Small intestine (tissue), 7 donors: ENCODE measurements at regions not wholly inside any gene's neighbourhood (a gene's known extent, or its start where the extent isn't known, plus 50 kb on each side); places are given as distances from the start of the nearest gene placed in this dataset.
"Not testable (repeated sequence)": the region's sequence is repeated elsewhere in the genome, so short reads cannot be mapped to it uniquely, and the experiment has no call there.

Experiments
- DNase-seq, 2 donors: peaks; one replicate each; pipeline versions ENCODE4 v3.0.0 to v3.0.0-alpha.2; 2013
- FAIRE-seq: peaks from 2 replicates; lab custom pipeline; 2012; peaks lifted over from hg19 to GRCh38; lab: Jason Lieb, UNC
- H3K27ac ChIP-seq, 3 donors: one replicate each; pipeline ENCODE4 v1.5.1; 2013; ENCODE audit warnings: low read length in 2 of 3, mild to moderate bottlenecking in 2 of 3, control low read depth in 1 of 3, inconsistent platforms in 1 of 3, low read depth in 1 of 3, moderate library complexity in 1 of 3
- H3K27me3 ChIP-seq, 3 donors: one replicate each; pipeline ENCODE4 v1.6.1; 2013; ENCODE audit warnings: low read length in 3 of 3, inconsistent platforms in 1 of 3; ENCODE audit not compliant: control insufficient read depth in 3 of 3, insufficient read depth in 3 of 3
- H3K36me3 ChIP-seq, 3 donors: one replicate each; pipeline ENCODE4 v1.6.1; 2013; ENCODE audit warnings: low read length in 3 of 3, inconsistent platforms in 1 of 3, low read depth in 1 of 3, mild to moderate bottlenecking in 1 of 3, moderate library complexity in 1 of 3; ENCODE audit not compliant: control insufficient read depth in 3 of 3, insufficient read depth in 2 of 3
- H3K4me1 ChIP-seq, 3 donors: one replicate each; pipeline ENCODE4 v1.6.1; 2013; ENCODE audit warnings: low read length in 2 of 3, inconsistent platforms in 1 of 3, low read depth in 1 of 3, mild to moderate bottlenecking in 1 of 3, moderate library complexity in 1 of 3; ENCODE audit not compliant: control insufficient read depth in 3 of 3, insufficient read depth in 2 of 3
- H3K4me3 ChIP-seq, 3 donors: one replicate each; pipeline ENCODE4 v1.5.1; 2013; ENCODE audit warnings: low read length in 3 of 3, control low read depth in 1 of 3, inconsistent platforms in 1 of 3, low read depth in 1 of 3, mild to moderate bottlenecking in 1 of 3, moderate library complexity in 1 of 3
- H3K9me3 ChIP-seq, 2 donors: one replicate each; pipeline ENCODE4 v1.6.1; 2013; ENCODE audit warnings: low read depth in 1 of 2, low read length in 1 of 2; ENCODE audit not compliant: control insufficient read depth in 2 of 2, insufficient read depth in 1 of 2
- WGBS, 3 donors: extraction: QIAGEN DNeasy Blood & Tissue Kit; methylation state at CpG; one replicate each; pipeline ENCODE4 v1.1.7; 2013; 5-methylcytosine and 5-hydroxymethylcytosine counted together
- donor health status: healthy with polysubstance abuse.
- donor health status: control.
- donor health status: control.
- donor health status: Bipolar disorder and iron deficiency.
- donor health status: healthy.

DNA sequence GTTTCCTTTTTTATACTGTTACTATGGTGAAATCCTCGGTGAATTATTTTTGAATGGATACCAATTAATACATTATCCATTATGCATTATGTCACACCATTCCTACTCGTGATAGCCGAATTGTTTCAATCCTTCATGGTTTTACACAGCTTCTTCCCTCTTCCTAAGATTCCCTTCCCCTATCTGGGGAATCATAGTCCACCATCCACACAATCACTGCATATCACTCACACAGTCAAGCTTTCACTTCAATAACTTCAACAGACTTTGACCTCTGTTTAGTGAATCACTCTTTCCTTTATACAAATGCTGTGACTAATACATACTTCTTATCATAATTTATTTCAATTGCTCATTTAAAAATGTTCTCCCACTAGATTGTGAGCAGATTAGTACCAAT lies 1108.1 kb upstream of the LRRTM1 start:
- no peaks in the 10 kb centered on the region for H3K36me3 ChIP-seq
- H3K4me3 ChIP-seq: no peak overlapping the region
- DNase-seq (peak; percentile 1 to 17), FAIRE-seq (no peak)
- WGBS, 3 donors: 13 to 41% (median 29%) methylated on average over 3 of the region's 3 CpGs
- no peak overlapping the region for H3K27ac ChIP-seq
- H3K27me3 ChIP-seq: no peaks in the 10 kb centered on the region
- no peaks in the 10 kb centered on the region for H3K9me3 ChIP-seq
- H3K4me1 ChIP-seq: no peaks in the 10 kb centered on the region

DNA sequence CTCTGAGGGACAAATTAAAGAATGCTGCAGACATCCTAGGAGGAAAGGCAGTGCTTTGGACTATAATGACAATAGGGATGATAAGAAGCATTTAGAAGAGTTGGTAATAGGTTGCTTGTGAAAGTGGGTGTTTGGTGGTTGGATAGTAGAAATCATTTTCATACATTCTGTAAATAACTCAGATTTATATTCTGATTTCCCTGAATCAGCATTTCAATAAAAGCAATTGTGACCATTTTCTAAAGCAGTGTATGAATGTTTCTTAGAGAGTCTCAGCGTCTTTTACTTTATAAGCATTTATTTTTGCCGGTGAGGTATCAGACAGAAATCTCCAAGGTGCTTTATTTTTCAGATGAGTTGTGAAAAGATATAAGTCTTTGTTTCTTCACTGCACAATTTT lies 1099.0 kb upstream of the LRRTM1 start:
- DNase-seq (no peak), FAIRE-seq (no peak)
- H3K27ac ChIP-seq: no peak overlapping the region
- peaks cover 0 to 2% of the 10 kb centered on the region in 2 donors for H3K9me3 ChIP-seq
- WGBS, 3 donors: 92 to 96% (median 94%) methylated on average over 2 of the region's 2 CpGs
- no peak overlapping the region for H3K4me3 ChIP-seq
- H3K4me1 ChIP-seq: no peaks in the 10 kb centered on the region
- no peaks in the 10 kb centered on the region for H3K36me3 ChIP-seq
- H3K27me3 ChIP-seq: no peaks in the 10 kb centered on the region

- DNase-seq: no peak
- Histone ChIP-seq H3K9me3 (peaks cover 2% of the 10 kb centered on the region in 2 donors), H3K4me3 (no peak overlapping the region), H3K4me1 (no peaks in the 10 kb centered on the region), H3K27me3 (no peaks in the 10 kb centered on the region), H3K27ac (no peak overlapping the region), H3K36me3 (no peaks in the 10 kb centered on the region)
- 88 to 93% (median 93%) methylated on average over 4 of the region's 4 CpGs for WGBS, 3 donors
- no peak for FAIRE-seq
These were observed 1092.0 kb upstream of the LRRTM1 start for GRCh38 chr2:81396417-81397019.

GRCh38 chr2:81395746-81396145 lies 1091.2 kb upstream of the LRRTM1 start:
- Histone ChIP-seq H3K27me3 (no peaks in the 10 kb centered on the region), H3K27ac (no peak overlapping the region), H3K4me3 (no peak overlapping the region), H3K36me3 (no peaks in the 10 kb centered on the region), H3K9me3 (peaks cover 3 to 5% of the 10 kb centered on the region in 2 donors), H3K4me1 (no peaks in the 10 kb centered on the region)
- 41 to 63% (median 54%) methylated on average over 2 of the region's 2 CpGs for WGBS, 3 donors
- DNase-seq: no peak
- FAIRE-seq: no peak

- no peaks in the 10 kb centered on the region for H3K27me3 ChIP-seq
- H3K4me1 ChIP-seq: no peaks in the 10 kb centered on the region
- 65 to 76% (median 73%) methylated on average over 3 of the region's 3 CpGs for WGBS, 3 donors
- H3K36me3 ChIP-seq: no peaks in the 10 kb centered on the region
- H3K4me3 ChIP-seq: no peak overlapping the region
- no peak for DNase-seq
- FAIRE-seq: no peak
- H3K9me3 ChIP-seq: peaks cover 1 to 11% of the 10 kb centered on the region in 2 donors
- no peak overlapping the region for H3K27ac ChIP-seq
These were observed 1084.7 kb upstream of the LRRTM1 start for GRCh38 chr2:81389203-81389602.

GRCh38 chr2:81363800-81364199 lies 1059.2 kb upstream of the LRRTM1 start:
- no peaks in the 10 kb centered on the region for H3K36me3 ChIP-seq
- H3K4me3 ChIP-seq: no peak overlapping the region
- H3K27me3 ChIP-seq: no peaks in the 10 kb centered on the region
- no peaks in the 10 kb centered on the region for H3K4me1 ChIP-seq
- H3K27ac ChIP-seq: no peak overlapping the region
- no peak for FAIRE-seq
- DNase-seq: no peak
- peaks cover 0 to 5% of the 10 kb centered on the region in 2 donors for H3K9me3 ChIP-seq

DNA sequence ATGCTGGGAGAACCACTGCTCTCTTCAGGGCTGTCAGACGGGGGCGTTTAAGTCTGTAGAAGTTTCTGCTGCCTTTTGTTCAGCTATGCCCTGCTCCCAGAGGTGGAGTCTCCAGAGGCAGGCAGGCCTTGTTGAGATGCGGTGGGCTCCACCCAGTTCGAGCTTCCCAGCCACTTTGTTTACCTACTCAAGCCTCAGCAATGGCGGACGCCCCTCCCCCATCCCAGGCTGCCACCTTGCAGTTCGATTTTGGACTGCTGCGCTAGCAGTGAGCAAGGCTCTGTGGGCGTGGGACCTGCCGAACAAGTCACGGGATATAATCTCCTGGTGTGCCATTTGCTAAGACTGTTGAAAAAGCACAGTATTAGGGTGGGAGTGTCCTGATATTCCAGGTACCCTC lies 1057.9 kb upstream of the LRRTM1 start:
- not testable (repeated sequence) for H3K27me3 ChIP-seq, H3K4me3 ChIP-seq, H3K4me1 ChIP-seq, FAIRE-seq, H3K9me3 ChIP-seq, DNase-seq, H3K27ac ChIP-seq, H3K36me3 ChIP-seq
- 83 to 94% (median 89%) methylated on average over 11 of the region's 11 CpGs for WGBS, 3 donors

GRCh38 chr2:81355436-81355835 lies 1050.9 kb upstream of the LRRTM1 start:
- 29 to 40% (median 37%) methylated on average over 1 of the region's 1 CpG for WGBS, 3 donors

GRCh38 chr2:81334046-81334445 lies 1029.5 kb upstream of the LRRTM1 start:
- 42 to 72% (median 43%) methylated on average over 2 of the region's 2 CpGs for WGBS, 3 donors
- no peaks in the 10 kb centered on the region for H3K27me3 ChIP-seq
- no peaks in the 10 kb centered on the region for H3K9me3 ChIP-seq
- no peak overlapping the region for H3K27ac ChIP-seq
- H3K36me3 ChIP-seq: no peaks in the 10 kb centered on the region
- DNase-seq (no peak), FAIRE-seq (no peak)
- H3K4me3 ChIP-seq: no peak overlapping the region
- H3K4me1 ChIP-seq: no peaks in the 10 kb centered on the region

More at GRCh38 chr2:81355436-81355835, 1050.9 kb upstream of the LRRTM1 start:
- H3K27me3 ChIP-seq: no peaks in the 10 kb centered on the region
- FAIRE-seq: no peak
- H3K36me3 ChIP-seq: no peaks in the 10 kb centered on the region
- DNase-seq: no peak
- no peaks in the 10 kb centered on the region for H3K9me3 ChIP-seq
- H3K27ac ChIP-seq: no peak overlapping the region
- H3K4me1 ChIP-seq: no peaks in the 10 kb centered on the region
- no peak overlapping the region for H3K4me3 ChIP-seq
